HG03442 (cell line): ENCODE measurements at regions not wholly inside any gene's neighbourhood (a gene's known extent, or its start where the extent isn't known, plus 50 kb on each side); places are given as distances from the start of the nearest gene placed in this dataset.
"Not testable (repeated sequence)": the region's sequence is repeated elsewhere in the genome, so short reads cannot be mapped to it uniquely, and the experiment has no call there.

Experiments
- ATAC-seq: cut with Tn5 transposase; IDR thresholded peaks from one replicate; pipeline ENCODE4 v1.9.1; 2021; ENCODE audit warnings: mild to moderate bottlenecking, moderate library complexity; ENCODE audit not compliant: unreplicated experiment

DNA sequence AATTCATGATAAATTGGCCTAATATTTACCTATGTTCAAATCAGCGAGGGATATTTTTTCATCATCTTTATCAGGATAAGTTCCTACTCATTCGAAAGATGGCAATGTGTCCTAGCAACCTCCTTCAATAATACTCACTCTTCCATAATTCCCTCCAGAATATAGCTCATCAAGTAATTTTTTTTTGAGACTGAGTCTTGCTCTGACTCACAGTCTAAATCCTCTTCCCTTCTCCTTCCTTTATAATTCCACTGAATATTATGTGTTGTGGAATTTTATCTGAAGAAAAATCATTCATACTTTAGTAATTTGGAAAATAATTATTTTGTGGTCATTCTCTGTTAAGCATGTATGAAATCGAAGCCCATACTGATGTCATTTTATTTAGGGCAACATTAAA lies 663.8 kb downstream of the FLRT2 start:
- ATAC-seq, result no peak

DNA sequence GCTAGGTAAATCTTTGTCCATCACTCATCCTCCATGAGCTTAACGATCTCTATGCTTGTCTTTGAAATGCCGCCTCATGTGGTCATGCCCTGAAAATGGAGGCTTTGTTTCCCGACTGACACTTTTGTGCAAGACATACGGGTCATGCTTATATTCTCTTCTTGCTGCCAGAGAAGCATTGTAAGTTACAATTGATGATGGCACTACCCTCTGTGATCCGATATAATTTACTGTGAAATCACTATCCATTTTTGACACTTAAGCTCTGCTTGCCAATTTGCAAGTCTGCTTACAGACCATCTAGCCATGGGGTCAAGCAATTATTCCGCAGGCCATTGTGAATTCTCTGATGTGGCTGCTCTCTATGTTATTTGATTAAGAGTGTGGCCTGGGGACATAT lies 650.0 kb downstream of the FLRT2 start:
- ATAC-seq, result no peak

DNA sequence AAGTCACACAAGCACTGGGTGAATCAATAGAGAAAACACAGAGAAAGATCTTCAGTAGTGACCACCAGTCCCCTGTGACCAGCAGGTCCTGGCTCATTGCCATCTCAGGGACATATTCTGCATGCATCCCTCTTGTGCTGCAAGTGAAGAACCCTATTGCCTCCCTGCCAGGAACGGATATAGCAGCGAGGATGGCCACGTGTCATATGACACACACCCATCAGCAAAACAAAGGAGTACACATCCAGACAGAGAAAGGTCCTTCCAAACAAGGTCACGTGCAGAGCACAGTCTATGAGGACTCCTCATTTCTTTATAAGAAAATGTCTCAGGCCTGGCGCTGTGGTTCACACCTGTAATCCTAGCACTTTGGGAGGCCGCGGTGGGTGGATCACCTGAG lies 638.4 kb downstream of the FLRT2 start:
- ATAC-seq, result no peak

DNA sequence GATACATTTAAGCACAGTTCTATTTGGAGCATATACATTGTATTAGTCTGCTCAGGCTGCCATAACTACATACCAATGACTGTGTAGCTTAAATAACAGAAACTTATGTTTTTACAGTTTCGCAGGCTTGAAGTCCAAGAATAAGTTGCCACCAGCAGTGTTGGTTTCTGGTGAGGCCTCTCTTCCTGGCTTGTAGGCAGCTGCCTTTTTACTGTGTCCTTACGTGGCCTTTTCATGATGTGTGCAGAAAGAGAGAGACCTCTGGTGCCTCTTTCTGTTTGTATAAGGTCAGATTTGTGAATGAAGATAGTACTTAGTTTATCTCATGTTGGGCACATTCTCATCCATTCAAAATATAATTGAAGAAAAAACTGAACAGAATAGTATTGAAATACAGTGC lies 636.6 kb downstream of the FLRT2 start:
- no peak for ATAC-seq

DNA sequence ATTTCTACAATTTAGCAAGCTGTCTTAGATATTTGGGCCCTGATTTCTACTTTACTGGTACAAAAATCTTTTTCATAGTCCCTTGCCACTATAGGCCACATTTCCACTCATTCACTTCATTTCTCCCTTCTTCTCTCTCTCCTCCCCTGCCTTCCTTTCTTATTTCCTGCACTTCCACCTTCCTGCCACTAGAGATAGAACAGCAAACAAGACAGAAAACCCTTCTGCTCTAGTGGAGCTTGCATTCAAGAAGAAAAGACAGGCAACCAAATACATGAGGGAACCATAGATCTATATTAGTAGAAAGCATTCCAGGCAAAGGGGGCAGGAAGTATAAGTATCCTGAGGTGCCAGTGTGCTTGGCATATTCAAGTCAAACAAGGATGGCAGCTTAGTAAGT lies 623.5 kb downstream of the FLRT2 start:
- no peak for ATAC-seq

DNA sequence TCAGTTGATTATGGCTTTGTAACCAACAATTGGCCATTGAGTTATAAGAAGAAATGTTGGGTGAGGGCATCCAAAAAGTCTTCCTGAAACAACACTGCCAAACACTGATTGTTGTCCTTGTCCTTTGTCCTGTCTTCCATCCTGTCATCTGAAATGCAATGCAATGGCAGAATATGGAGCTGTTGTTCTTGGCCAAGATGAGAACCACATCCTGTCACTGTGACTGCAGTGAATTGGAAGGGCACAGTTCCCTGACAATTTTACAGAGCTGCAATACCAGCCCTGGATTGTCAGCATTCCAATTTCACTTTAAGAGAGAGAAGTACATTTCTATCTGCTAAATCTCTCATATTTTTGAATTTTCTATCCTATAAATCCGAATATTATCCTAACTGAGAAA lies 613.3 kb downstream of the FLRT2 start:
- ATAC-seq, result no peak

DNA sequence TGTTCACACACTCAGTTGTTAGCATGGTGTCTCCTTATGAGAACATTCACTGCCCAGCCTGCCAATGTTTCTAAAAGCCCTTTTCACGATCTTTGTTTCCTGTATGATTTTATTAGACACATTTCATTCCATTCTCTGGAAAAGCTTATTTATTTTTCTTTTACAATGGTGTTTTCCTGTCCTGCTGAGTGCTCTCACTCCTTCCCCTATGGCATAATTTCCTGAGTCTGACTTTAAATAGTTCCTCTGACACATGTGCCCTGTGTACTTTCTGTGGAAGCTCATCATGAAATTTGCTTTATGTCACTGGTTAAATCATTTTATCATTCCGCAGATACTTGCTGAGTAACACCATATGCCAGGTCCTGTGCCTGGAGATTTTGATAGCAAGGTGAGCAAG lies 612.0 kb downstream of the FLRT2 start:
- no peak for ATAC-seq

DNA sequence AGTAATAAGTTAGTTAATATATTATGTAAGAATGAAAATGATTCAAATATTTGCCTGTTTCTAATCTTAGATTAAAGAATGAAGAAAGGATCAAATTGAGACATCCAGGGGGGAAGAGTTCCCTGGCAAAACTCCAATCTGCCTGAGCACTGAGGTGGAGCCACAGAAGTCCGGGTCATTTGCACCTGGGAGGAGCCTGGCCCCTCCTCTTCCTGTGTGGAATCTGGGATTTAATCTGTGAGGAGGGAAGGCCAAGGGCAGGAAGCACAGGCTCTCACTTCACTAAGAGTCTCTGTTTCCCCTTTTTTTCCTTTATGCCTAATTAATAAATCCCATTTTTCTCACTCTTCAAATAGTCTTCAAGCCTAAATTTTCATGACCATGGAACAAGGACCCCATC lies 599.5 kb downstream of the FLRT2 start:
- no peak for ATAC-seq

DNA sequence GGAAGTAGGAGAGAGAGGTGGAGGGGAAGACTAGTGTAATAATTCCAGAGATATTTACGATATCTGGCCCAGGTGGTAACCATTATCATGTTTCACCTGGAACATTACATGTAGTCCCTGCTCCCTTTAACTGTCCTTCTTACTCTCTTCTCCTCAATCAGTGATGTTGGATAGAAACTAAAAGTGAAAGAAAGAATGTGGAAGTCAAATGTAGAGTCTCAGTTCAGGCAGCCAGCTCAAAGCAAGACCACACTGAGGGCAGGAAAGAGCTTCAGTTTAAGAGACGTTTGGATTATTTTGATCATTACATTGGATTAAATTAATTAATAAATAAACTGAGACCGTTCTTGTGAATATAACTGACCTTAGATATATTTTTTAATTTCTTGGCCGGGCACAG lies 594.4 kb downstream of the FLRT2 start:
- no peak for ATAC-seq

DNA sequence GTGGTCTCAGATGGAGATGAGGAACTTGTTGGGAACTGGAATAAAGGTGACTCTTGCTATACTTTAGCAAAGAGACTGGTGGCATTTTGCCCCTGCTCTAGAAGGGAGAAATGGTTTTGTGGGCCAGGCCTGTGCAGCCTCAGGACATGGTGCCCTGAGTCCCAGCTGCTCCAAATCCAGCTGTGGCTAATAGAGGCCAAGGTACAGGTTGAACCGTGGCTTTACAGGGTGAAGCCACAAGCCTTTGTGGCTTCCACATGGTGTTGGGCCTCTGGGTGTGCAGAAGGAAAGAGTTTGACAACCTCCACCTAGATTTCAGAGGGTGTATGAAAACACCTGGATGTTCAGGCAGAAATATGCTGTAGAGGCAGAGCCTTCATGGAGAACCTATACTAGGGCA lies 586.0 kb downstream of the FLRT2 start:
- no peak for ATAC-seq

DNA sequence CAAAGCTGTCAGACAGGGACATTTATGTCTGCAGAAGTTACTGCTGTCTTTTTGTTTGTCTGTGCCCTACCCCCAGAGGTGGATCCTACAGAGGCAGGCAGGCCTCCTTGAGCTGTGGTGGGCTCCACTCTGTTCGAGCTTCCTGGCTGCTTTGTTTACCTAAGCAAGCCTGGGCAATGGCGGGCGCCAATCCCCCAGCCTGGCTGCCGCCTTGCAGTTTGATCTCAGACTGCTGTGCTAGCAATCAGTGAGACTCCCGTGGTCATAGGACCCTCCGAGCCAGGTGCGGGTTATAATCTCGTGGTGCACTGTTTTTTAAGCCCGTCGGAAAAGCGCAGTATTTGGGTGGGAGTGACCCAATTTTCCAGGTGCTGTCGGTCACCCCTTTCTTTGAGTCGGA lies 580.9 kb downstream of the FLRT2 start:
- not testable (repeated sequence) for ATAC-seq

DNA sequence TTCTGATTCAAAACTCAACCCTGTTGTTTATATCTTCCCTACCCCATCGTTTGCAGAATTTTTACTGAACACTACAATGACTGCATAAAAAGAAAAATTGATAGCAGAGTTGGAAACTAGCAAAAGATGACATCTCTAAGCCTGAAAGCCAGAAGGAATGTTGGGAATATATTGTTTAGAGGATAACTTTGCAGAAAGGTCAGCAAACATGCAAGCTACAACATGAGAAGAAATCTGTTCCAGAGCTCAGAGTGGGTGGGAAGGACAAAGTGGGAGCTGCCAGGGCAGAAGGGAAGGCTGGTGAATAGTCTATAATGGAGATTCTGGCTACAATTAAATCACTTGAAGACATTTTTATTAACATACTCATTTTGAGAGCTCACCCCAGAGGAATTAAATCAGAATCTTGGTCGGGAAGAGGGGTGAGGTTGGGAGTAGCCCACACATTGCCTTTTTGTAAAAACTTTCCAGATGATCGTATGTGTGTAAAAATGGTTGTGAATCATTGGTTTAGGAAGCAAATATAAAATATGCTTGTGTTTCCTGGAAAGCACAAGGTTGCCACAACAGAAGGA lies 574.8 kb downstream of the FLRT2 start:
- no peak for ATAC-seq

DNA sequence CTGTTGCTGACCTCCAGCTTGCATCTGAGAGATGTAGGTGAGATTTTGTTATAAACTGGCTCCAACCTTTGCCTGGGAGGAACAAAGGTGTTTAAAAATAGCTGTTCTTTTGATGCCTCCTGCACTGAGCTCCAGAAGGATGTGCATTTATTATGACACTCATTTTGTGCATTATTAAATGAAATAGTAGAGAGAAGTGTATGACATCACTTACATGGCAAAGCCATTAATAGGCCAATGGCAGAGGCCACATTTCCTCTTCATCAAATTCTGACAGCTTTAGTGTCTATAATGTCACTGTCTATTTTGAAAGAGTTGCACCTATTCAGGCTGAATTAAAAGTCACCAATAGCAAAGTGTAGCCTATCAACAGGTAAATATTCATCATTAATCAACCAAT lies 564.6 kb downstream of the FLRT2 start:
- ATAC-seq, result no peak

DNA sequence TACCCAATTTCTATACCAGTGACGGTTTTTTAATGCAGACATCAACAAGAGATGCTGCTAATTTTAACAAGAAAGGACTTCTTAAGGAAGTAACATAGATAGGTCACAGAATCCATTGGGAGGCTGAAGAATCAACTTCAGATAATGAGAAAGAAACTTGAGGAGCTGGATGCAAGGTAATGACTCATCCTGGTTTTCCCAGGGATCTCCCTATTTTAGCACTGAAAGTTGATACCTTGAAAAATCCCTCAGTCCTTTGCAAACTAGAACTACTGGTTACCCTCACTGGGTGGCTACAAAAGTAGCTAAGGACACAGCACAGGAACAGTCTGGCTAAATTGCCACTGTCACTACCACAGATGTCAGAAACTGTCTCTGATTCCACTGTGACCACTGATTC lies 561.9 kb downstream of the FLRT2 start:
- ATAC-seq, result no peak

DNA sequence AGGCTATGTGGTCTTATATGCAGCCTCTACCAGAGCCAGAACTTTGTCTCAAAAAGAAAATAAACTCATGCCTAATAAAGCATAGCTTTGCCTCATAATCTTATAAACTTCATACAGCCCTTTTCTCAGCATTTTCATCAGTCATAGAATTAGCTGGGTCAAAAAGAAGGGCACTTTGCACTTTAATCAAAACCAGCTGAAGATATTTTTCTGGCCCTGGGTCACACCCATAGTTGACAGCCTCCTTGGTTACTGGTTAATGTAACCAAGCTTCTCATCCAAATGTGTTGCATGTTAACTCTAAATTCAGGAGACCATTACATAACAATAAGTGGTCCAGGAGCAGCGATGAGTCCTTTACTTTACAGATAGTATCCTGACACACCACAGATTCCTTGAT lies 558.2 kb downstream of the FLRT2 start:
- ATAC-seq, result no peak

DNA sequence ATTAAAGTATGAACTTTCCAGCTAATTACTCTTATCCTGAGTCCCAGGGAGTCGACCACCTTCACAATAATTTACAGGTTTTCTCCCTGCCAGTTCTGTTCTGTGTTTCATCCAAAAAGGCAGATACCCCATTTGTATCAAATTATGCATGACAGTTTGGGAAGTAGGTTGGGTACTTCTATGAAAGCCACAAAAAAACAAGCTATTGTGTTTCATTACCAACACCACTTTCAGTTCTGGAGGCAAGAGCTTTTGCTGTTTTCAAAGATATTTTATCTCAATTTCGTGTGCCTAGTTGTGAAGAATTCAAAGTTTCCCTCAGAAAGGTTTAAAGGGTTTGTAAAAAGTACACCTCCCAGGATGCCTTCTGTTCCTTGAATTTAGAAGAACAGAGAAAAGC lies 557.4 kb downstream of the FLRT2 start:
- no peak for ATAC-seq

DNA sequence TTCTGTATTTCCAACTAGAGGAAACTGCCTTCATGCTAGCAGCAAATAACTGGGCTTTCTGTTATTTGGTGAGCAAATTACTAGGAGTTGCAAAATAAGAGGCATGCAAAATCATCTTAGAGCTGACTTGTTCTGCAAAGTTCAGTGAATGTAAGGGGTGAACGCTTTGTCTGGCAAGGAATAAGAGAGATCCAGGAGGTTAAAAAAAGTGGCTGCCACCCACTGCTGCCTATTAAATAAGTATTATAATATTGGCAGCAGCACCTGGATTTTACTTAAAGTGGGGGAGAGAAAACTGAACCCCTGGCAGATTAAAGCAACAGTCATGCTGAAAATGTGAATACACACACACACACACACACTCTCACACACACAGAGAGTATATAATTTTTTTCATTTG lies 557.0 kb downstream of the FLRT2 start:
- ATAC-seq, result no peak

DNA sequence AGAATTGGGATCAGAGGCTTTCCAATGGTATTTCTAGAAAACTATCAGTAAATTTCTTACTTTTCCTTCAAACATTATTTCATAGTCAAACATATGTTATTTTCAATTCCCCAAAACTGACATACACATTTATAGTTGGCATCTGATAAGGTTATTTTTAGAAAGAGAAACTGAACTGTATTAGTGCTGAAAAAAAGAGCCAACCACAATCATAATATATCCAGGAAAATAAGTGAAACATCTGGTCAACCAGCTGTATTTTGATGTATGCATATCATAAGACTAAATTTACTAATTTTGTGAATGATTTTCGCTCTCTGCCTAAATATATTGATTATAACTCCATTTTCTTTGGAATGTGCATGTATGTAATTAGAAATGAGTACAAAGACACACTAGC lies 554.2 kb downstream of the FLRT2 start:
- ATAC-seq, result no peak

DNA sequence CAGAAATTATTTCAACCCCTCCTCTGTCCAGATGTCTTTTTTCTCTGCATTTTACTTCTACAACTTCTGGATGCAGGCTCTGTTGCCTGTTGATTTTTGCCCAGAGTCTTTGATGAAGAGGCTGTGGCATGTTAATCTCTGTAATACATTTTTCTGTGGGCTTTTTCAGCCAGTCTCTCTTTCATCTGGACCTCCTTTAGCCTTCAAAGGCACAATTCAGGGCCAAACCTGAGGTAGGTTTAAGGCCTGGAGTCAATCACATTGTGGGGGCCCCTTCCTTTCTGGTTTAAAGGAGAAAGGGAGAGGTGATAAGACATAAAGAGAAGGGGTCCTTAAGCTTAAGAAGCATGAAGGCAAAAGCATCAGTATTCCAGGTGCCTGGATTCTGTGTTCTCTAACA lies 553.7 kb downstream of the FLRT2 start:
- no peak for ATAC-seq

DNA sequence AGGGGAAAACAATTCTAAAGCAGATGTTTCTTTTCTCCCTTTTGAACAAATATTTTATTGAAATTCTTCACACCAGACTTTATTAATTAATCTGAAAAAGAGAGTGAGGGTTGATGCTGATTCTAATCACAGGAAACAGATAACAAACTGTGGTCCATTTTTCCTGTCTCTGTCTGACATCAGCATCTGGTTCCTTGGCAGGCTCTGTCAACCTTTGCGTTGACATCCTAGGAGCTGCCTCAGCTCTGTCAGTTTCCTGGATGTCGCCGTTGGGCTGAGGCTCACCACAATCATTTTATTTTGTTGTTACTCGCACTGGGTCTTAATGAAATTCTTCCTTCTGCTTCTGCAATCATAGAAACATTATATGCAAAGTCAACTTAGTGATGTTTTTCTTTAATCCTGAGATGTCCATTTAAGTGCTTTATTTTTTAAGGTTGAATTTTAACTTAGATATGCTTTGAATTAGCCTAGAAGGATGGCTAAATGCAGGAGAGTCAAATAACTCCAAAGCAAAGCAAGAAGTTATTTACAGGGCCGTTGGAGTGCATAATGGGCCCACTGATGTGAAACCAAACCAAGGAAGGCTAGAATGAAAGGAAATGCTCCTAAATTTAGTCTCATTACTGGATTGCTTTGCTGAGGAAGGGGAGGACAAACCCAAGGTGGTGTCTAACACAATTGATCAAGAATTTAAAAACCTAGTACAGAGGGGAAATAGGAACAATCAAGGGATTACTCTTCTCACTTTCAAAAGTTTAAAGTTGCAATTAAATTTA lies 542.4 kb downstream of the FLRT2 start:
- no peak for ATAC-seq

DNA sequence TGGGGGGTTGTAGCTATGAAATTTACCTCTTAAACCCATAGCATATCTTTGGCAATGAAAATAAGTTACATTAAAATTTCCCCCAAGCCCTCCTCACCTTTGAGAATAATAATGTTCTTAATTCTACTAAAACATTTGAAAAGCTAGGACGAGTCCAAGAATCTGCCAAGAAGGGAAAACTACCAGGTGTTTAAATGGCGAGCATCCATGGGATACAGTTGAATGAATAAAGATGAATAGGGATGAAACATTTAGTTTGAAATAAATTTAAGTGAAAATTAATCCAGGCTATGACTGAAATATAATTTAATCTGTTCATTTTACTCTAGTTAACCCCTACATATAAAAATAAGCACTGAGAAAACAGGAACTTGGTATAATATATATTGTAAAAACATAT lies 536.7 kb downstream of the FLRT2 start:
- ATAC-seq, result no peak

DNA sequence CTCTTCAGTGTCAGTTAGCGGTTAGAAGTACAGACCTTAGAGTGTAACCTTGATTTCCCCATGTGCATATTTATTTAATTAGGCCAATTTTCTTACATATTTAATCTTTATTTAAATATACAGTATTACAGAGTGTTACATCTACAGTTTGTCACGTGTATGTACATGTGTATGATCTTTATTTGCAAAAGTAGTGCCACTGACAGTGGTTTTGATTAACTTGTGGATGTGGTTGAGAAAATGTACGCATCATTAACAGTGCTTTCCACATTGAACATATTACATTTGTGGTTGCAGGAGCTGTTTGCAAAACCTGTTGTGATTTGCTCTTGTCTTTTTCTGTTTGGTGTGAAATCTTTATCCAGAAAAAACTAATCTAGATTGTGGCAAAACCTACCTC lies 535.5 kb downstream of the FLRT2 start:
- no peak for ATAC-seq

DNA sequence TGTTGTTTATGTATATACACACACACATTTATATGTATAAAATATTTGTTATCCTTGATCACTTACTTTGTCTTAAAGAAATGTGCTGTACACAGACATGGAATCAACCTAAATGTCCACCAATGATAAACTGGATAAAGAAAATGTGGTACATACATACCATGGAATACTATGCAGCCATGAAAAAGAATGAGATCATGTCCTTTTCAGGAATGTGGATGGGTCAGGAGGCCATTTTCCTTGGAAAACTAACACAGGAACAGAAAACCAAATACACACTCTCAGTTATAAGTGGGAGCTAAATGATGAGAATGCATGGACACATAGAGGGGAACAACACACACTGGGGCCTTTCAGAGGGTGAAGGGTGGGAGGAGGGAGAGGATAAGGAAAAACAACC lies 534.7 kb downstream of the FLRT2 start:
- not testable (repeated sequence) for ATAC-seq
